Iris pigment epithelial cell (primary cell): ENCODE measurements at regions not wholly inside any gene's neighbourhood (a gene's known extent, or its start where the extent isn't known, plus 50 kb on each side); places are given as distances from the start of the nearest gene placed in this dataset.

Source experiments
- DNase-seq: peaks from one replicate; pipeline ENCODE4 v3.0.0-alpha.2; 2011; ENCODE audit warnings: low read depth

DNA sequence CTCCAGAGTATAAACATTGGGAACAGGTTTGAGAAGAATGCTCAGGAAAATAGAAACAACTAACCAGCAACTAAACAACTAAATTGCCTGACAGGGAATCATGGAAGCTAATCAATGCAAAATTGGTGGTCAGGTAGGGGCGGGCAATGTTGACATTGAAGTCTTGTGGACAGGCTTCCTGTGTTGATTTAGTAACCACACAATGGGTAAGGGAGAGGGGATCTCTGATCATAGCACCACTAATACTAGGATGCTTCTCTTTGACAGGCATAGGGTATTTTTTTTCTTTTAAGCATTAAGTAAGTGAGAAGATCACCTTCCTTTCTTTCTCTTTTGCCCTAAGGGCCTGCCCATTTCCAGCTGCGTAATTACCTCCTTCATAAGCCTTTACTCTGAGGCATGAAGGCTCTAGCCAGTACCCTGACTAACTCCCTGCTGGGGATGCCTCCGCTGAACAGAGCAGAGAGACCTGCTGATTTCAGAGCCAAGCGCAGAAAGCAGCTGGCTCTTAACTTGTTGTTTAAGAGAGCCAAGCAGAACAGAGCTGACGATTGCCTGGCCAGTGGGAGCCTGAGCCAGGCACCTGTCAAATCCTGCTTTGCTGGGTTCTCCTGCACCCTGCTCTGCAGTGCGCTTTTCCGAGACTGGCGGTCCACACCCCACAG, 118.7 kb downstream of the BMP2 start:
- peak; percentile 8 for DNase-seq

DNA sequence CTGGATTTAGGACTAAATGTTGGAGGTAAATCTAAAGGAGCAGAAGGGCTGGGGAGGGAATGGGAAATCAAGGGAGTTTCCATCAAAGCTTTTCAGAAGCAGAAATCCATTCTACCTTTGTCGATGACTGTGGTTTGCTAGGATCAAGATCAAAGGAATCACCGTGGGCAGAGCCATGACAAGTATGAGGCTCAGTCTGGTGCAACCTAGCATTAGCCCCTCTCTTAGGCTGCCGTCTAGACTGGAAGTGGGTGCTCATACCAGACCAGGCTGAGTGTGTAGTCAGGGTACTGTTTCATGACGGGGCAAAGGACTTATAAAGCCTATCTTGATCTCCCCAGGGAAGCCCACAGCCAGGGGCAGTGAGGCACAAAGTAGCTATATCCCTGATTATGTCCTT, 120.5 kb downstream of the BMP2 start:
- no peak for DNase-seq

DNA sequence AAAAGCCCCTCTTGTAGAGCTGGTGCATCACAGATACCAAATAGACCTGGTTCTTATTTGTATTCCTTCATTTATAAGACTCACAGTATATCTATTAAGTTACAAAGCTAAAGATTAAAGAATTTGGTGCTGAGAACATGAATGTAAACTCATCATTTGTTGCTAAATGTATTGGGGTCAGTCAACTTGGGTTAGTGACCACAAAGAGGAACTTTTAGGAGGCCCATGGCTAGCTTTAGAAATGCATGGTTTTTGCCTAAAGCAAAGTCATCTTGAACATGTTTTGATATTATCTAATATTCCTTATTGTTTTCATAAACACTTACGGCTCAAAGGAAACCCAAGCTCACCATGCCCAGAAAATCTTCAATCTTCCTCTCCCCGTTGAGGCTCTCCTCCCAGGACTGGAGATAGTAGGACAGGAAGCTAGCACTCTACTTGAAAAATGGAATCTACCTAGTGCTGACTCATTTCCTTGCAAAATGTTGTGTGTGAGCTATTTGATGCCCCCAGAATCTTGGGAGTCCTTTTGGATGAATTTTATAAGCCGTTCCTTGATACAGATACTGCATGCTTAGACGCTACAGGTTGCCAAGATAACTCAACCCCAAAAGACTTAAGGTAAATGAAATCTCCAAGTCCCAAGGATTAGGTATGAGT, 121.4 kb downstream of the BMP2 start:
- DNase-seq = no peak

DNA sequence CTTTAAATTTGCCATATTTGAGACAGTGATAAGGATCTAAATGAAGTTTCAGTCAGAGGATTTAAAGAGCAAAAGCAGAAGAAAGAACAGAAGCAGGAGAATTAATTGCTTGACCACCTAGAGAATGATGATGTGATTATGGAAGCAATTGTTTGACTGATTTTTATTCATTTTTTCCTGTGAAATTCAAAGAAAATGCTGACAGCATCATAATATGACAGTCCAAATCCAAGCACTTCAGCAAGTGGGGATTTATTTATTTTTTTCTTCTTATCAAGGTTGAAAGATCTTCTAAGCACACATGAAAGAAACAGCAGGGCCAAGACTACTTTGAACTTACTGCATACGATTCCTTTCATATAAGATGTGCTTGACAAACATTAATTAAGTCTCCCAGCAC, 125.2 kb downstream of the BMP2 start:
- no peak for DNase-seq

DNA sequence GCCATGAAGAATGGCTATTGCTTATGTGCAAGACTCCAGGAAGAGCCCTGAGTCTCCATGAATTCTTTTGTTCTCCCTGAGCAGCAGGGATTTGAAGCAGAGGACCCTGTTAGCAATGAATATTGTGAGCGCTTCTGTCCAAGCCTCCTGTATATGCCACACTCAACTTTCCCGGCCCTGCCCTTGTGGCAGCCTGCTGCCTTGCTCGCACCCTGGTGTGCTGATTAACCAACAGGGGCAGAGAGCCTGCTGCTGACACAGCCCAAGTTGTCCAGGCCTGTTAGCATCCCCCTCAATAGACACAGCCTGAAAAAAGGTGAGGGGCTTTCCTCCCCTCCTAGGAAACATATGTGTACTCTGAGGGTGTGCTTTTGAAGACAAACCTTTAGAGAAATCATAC, 131.4 kb downstream of the BMP2 start:
- DNase-seq = no peak

DNA sequence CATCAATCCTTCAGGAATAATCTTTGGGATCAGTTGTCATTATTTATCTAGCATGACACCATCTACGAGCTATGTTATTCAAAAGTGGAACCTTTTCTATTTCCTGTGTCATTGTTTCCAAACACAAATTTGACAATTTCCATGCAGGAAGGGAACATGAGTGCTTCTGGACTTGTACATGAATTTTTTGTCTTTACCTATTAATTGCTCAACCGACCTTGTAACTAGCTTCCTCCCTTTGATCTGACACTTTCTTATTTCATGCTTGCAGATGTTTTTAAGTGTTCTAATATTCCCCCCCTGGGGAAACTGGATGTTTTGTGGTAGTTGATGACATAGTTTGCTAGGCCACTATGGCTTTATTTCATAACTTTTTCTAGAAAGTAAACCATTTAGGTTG, 139.4 kb downstream of the BMP2 start:
- DNase-seq = no peak

DNA sequence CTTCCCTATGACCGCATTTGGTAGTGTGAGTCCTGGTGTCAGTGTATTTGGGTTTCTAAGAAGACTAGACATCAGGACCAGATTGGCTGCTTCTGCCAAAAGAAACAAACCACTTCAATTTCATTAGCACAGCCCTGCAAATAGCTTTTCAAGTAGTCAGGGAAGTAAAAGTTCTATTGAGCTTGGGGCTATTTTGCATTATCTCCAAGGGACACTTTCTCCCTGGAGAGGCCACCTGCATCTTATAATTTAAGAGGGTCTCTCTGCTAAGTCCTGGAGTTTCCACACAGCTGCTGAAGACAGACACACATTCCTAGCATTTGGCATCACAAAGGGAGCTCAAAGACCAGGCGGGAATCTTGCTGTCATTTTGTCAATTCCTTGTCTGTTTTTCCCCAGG, 141.2 kb downstream of the BMP2 start:
- DNase-seq = no peak

DNA sequence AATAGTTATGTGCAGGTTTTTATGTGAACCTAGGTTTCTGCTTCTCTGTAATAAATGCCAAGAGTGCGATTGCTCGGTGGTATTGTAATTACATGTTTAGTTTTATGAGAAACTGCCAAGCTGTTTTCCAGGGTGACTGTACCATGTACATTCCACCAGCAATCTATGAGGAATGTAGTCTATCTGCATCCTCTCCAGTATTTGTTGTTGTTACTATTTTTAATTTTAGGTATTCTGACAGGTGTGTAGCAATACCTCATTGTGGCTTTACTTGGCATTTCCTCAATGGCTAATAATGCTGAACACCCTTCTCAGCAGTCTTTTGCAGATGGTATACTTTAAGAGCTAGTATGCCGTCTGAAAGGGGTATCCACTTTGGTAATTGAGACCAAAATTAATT, 142.1 kb downstream of the BMP2 start:
- DNase-seq = no peak

DNA sequence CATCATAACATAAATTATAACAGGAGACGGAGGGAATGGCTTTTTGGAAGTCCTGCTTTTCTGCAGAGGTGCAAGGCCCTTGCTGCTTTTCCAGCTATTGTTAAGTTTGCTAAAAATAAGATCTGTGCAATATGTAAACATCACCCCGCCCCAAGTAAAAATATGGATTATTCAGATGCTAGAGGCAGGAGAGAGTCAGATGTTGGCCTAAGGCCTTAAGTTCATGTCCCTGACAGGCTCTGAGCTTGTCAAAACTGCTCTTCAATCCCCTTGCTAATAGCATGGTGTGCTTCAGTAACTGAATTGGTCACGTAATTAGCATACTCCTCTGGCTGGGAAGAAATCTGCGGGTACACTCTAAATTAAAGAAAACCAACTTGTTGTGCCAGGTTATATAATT, 147.5 kb downstream of the BMP2 start:
- no peak for DNase-seq

DNA sequence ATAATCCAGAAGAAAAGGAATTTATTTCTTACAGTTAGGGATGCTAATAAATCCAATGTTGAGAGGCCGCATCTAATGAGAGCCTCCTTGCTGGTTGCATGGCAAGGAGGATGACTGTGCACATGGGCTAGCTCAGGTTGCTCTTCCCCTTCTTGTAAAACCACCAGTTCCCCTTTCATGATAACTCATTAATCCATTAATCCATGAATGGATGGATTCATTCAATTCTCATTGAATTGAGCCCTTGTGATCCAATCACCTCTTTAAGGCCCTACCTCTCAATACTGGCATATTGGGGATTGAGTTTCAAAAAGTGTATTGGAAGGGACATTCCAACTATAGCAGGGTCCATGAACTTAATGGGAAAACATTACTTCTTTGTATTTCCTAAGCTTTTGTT, 149.5 kb downstream of the BMP2 start:
- DNase-seq = no peak

DNA sequence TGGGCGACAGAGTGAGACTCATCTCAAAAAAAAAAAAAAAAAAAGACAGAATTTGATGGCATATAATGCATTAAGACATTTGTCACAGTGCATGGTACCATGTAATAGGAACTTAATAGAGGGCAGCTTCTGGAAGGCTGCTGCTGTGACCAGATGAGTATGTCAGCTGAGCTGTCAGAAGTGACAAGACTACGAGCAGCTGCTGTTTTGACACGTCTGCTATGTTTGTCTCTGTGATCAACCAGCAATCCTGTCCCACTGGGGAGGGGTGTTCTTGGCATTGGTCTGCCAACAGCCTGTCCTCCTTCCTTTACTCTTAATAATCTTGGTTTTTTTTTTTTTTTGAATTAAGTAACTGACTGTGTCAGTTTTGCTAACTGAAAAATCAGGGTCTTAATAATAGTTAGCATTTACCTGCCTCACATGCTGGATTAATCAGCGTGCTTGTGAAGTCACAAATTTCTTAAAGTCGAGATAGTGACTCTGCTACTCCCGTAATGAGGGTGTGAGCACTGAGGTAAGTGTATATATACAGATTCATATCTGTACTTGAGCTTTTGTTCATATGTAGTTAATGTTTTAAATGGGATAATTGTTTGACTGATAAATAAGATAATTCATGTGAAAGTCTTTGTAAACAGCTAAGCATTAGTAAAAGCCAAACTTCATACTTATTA, 152.4 kb downstream of the BMP2 start:
- no peak for DNase-seq

DNA sequence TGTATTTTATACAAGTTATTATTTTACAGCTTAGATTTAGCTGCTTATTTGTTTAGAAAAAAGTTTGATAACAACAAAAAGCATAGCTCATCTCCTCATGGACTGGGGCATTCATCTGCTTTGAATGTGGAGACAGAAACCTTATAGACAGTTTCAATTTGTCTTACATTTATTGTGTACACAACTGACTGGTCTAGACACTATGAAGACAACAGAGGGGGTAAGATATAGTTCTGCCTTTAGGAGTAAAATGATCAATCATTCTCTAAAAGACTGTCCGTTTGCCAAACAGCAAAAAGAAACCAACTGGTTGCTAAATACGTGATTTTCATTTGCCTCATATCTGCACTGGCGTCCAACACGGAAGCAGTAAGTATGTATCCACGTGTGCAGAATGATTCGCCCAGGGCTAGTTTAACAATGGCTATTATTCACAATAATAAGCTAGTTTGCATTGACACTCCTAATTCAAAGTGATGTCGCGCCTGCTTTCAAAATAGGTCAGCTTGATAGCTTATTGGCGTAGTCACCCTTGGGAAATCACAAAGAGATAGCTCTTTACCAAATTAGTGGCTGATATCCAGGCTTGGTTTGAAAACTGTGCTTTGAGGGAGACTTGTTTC, 153.6 kb downstream of the BMP2 start:
- no peak for DNase-seq

DNA sequence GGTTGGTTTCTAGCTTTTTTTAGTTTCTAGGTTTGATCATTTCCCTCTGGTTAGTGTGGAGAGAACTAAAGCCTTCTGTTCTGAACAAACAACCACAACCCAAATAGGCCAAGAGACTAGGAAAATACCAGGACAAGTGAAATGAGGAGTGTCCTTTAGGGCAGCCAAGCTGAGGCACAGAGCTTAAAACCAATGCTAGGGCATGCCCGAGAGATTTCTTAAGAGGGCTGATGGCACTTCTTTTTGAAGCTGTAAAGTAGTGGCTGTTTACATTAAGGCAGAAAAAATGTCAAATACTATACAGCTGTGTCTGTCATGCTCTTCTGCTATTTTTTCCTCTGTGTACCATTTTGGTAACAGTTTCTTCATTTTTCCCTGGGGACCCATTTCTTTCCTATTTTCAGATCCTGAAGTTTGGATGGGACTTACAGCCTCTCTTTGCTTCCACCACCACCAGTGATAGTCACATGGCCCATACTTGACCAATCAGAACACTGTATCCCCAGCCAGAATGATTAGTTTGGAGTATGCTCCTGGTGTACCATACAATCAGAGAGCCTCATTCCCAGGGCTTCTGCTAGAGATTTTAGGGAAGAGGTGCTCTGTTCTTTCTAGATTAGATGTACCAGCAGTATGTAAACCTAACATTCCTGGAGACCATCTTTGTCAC, 154.4 kb downstream of the BMP2 start:
- DNase-seq = no peak

DNA sequence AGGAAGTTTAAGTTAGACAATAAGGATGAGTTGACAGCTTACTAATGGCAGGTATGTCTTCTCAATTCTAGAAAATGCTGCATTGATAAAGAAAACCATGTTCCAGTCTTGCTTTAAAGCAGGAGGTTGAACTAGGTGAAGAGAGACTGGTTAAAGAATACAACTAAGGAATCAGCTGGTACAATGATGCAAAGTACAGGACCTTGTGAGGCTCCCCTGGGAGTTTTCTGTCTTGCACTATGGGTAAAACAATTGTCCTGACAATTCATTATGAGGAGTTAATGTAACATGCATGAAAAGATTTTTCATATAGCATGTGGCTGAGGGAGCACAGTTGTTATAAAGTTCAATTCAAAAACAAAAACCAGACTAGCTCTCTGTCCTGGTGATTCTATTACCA, 157.2 kb downstream of the BMP2 start:
- DNase-seq = no peak

DNA sequence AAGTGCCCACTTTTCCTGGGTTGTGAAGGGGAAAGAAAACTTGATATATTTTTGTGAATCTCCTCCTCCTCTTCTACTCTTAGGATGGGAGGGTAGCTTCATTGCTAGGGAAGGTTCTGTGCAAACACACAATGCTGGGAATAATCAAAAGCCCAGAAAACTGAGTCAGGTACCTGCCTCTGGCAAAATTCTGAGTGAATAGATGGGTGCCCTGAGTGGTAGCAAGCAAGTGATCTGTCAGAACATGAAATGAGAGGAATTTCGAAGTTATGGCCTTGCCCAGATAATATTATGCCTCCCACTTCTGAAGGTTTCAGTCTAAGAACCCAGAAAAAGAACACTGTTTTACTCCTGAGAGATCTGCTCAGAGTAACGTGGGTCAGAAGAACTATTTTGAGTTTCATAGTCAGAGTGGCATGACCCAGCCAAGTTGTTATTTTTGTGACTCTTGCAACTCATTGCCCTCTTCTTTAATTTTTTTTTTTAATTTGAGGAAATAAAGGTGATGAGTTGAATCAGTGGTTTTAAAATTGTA, 158.3 kb downstream of the BMP2 start:
- DNase-seq = no peak

DNA sequence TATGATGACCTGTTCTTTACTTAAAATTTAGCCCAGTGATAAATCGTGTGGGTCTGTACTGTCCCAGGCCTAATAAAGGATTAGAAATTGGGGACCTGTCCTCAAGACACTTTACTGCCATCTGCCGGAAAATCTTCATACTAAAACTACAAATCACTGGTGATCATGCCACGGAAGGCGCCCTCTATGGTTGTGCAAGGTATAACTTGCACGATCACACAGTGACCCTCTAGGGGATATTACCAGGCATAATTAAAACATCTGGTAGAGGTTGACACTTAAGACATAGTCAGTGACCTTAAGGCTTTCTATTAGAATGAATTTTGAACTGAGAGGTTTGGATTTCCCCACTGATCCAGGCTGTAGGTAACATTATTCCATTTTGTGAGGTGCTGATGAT, 172.6 kb downstream of the BMP2 start:
- peak; percentile 2 for DNase-seq

DNA sequence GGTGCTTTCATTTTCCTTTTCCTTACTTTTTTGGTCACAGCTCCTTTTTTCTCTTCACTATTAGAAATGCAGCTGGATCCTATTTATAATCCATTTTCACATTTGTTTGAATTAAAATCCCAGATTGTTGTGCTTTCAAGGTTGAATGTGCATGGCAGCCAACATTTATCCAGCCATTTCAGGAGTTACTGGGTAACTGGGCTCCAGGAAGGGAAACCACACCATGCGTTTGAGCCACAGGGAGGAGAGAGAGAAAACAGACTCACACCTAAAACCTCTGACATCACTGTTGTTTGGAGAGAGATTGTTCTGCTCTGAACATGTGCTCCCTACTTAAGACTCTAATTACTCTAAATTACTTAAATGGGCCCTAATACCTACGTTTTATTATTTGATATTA, 173.4 kb downstream of the BMP2 start:
- no peak for DNase-seq

DNA sequence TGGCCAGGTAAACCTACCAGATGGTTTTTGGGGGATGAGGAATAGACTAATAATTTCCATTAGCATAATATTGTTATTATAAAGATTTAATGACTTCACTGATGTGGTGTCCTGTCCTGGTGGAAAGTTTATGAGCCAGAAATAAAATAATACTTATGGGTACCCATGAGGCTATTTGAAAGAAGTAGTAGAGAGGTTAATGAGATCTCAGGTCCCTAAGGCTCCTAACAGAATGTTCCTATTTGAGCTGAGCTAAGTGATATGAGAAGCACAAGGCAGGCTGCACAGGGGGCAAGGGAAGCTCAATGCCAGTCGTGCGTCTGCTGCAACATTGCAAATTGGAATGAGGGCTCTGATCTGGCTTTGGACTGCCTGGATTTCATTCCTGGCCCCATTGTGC, 174.1 kb downstream of the BMP2 start:
- no peak for DNase-seq

DNA sequence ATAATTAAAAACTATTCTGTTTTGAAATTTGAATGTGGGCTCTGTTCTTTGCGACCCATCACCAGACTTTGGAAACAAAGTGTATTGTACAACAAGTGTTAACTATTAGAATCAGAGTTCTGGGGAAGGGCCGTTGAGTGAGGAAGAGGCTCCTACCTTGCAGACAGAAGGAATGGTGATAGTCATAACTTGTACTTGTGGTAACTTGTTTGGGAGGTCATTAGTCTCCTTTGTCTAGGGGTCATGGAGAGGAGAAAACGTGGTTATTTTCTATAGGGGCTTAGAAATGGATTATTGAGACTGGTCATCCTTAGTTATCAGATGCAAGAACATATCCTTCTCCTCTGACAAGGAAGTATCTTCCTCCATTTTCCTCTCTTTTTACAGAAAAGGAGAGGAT, 174.8 kb downstream of the BMP2 start:
- DNase-seq = no peak

DNA sequence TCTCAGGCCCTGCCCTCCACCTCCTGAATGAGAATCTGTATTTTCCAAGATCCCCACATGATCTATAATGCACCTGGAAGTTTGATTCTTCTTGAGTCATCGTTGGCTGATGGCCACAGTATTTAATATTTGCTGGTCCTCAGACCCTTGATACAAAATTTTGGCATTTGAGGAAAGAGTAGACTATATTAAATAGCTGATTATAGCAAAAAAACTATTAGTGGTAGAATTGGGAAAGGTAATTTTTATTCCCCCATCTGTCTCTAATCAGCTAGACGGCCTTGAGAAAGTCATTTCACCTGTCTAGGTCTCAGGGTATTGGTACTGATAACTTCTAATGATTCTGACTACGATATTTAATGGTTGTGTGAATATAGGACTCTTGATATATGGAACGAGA, 176.8 kb downstream of the BMP2 start:
- DNase-seq = no peak

DNA sequence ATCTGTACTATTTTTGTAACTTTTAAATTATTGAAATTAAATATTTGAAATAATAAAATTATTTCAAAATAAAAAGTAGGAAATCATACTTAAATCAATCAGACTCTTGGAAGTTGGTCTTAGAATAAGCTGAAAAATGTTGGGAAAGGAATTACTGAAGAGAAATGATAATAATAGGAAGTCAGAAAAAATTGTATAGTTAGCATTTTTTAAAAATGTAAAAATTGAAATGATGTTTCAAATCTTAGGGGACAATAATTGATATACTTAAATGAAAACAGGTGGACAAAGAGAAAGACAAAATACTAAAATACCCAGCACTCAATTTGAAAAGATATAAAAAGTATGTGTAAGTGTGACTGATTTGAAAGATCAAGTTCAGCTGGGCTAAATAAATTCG, 186.1 kb downstream of the BMP2 start:
- DNase-seq = no peak

DNA sequence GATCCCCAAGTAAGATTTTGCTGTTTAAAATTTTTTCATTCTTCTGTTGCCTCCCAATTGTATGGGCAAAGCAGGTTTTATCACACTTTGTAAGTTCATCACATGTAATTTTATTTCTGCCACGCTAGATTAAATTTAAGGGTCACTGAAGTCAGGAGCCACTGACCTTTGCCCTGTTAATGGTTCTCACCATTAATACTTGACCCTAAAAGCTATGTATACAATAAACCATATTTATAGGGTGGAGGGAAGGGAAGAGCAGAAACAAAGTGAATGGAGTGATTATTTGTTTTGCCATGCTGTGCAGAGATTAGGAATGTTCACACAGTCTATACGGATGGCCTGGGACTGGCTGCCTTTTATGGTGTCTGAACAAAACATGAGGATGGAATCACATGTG, 186.7 kb downstream of the BMP2 start:
- no peak for DNase-seq
